ENCODE measurements at regions not wholly inside any gene's neighbourhood (a gene's known extent, or its start where the extent isn't known, plus 50 kb on each side); places are given as distances from the start of the nearest gene placed in this dataset.
"Not testable (repeated sequence)": the region's sequence is repeated elsewhere in the genome, so short reads cannot be mapped to it uniquely, and the experiment has no call there.

DNA sequence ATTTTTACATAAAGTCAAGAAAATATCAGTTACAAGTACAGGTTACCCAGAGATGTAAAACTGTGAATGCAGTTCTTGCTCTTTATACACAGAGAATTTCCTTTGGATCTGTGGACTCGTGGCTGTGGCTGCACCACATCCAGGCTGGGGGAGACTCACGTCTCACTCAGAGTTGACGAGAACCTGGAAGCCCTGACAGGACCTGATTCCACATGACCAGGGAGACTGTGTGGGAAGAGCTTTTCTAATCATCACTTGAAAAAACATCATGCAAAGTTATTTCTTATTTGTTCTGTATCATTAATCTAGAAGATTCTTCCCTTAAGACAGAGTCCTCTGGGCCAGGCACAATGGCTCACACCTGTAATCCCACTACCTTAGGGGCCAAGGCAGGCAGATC lies 1159.0 kb downstream of the RPIA start:
- H3K27me3 Mint-ChIP-seq (ENCODE audit: unreplicated experiment): peaks cover 5% of the 10 kb centered on the region
- H3K9me3 Mint-ChIP-seq (ENCODE audit: unreplicated experiment): peaks cover 6% of the 10 kb centered on the region
- TF ChIP-seq, protein P1, sequence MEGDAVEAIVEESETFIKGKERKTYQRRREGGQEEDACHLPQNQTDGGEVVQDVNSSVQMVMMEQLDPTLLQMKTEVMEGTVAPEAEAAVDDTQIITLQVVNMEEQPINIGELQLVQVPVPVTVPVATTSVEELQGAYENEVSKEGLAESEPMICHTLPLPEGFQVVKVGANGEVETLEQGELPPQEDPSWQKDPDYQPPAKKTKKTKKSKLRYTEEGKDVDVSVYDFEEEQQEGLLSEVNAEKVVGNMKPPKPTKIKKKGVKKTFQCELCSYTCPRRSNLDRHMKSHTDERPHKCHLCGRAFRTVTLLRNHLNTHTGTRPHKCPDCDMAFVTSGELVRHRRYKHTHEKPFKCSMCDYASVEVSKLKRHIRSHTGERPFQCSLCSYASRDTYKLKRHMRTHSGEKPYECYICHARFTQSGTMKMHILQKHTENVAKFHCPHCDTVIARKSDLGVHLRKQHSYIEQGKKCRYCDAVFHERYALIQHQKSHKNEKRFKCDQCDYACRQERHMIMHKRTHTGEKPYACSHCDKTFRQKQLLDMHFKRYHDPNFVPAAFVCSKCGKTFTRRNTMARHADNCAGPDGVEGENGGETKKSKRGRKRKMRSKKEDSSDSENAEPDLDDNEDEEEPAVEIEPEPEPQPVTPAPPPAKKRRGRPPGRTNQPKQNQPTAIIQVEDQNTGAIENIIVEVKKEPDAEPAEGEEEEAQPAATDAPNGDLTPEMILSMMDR (IDR thresholded peaks at IDR 0.05; ENCODE audit: partially characterized antibody, unreplicated experiment): no peak
- H3K4me3 Mint-ChIP-seq (ENCODE audit: unreplicated experiment): no peak overlapping the region
- H3K36me3 Mint-ChIP-seq (ENCODE audit: unreplicated experiment): no peaks in the 10 kb centered on the region
- H3K4me1 Mint-ChIP-seq (ENCODE audit: low read depth, unreplicated experiment): no peaks in the 10 kb centered on the region
- no peak for DNase-seq
- H3K27ac Mint-ChIP-seq (ENCODE audit: unreplicated experiment): no peak overlapping the region

- no peak overlapping the region for H3K27ac Mint-ChIP-seq (ENCODE audit: unreplicated experiment)
- DNase-seq: no peak
- peaks cover 5% of the 10 kb centered on the region for H3K9me3 Mint-ChIP-seq (ENCODE audit: unreplicated experiment)
- TF ChIP-seq, protein P1 (IDR thresholded peaks at IDR 0.05; ENCODE audit: partially characterized antibody, unreplicated experiment): no peak
- H3K4me1 Mint-ChIP-seq (ENCODE audit: low read depth, unreplicated experiment): no peaks in the 10 kb centered on the region
- H3K4me3 Mint-ChIP-seq (ENCODE audit: unreplicated experiment): no peak overlapping the region
- no peaks in the 10 kb centered on the region for H3K36me3 Mint-ChIP-seq (ENCODE audit: unreplicated experiment)
- H3K27me3 Mint-ChIP-seq (ENCODE audit: unreplicated experiment): peaks cover 5% of the 10 kb centered on the region
Measured at GRCh38 chr2:89850881-89851582, 1159.6 kb downstream of the RPIA start.

DNA sequence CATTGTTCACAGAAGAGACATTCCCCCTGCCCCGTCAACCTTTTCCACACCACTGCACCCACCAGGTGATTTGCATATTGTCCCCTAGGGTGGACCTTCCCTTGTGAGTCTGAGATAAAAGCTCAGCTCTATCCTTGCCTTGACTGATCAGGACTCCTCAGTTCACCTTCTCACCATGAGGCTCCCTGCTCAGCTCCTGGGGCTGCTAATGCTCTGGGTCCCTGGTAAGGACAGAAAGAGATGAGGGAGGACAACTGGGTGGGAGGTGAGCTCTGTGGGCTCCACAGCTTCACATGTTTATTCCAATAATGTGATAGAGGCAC lies 1160.1 kb downstream of the RPIA start:
- Mint-ChIP-seq H3K4me1 (ENCODE audit: low read depth, unreplicated experiment) (no peaks in the 10 kb centered on the region), H3K9me3 (ENCODE audit: unreplicated experiment) (peaks cover 5% of the 10 kb centered on the region), H3K27ac (ENCODE audit: unreplicated experiment) (no peak overlapping the region), H3K4me3 (ENCODE audit: unreplicated experiment) (no peak overlapping the region), H3K27me3 (ENCODE audit: unreplicated experiment) (peaks cover 5% of the 10 kb centered on the region), H3K36me3 (ENCODE audit: unreplicated experiment) (no peaks in the 10 kb centered on the region)
- DNase-seq: no peak
- TF ChIP-seq, protein P1 (IDR thresholded peaks at IDR 0.05; ENCODE audit: partially characterized antibody, unreplicated experiment): no peak

GRCh38 chr2:89853427-89853826 lies 1162.0 kb downstream of the RPIA start:
- not testable (repeated sequence) for H3K4me1 Mint-ChIP-seq (ENCODE audit: low read depth, unreplicated experiment); DNase-seq; H3K9me3 Mint-ChIP-seq (ENCODE audit: unreplicated experiment)

DNA sequence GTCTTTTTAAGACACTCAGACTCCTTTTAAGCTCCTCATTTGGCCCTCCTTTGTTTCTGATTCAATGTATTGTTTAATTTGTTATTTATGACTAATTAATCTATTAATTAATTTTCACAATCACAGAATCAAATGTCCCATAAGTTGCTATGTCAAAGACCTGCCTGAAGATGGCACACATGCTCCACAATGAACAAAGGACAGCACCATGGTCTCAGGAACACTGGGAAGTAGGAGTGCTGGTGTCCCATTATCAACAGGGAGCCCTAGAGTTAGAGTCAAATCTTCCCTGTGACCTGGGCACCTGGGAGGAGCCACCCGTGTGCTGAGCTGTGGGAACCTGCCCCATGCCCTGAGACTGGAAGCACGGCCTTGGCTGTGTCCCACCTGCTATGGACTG lies 1164.3 kb downstream of the RPIA start:
- H3K27me3 Mint-ChIP-seq (ENCODE audit: unreplicated experiment); DNase-seq; H3K9me3 Mint-ChIP-seq (ENCODE audit: unreplicated experiment); H3K4me1 Mint-ChIP-seq (ENCODE audit: low read depth, unreplicated experiment); H3K4me3 Mint-ChIP-seq (ENCODE audit: unreplicated experiment); H3K36me3 Mint-ChIP-seq (ENCODE audit: unreplicated experiment); H3K27ac Mint-ChIP-seq (ENCODE audit: unreplicated experiment): not testable (repeated sequence)

More at GRCh38 chr2:89853427-89853826, 1162.0 kb downstream of the RPIA start:
- H3K27me3 Mint-ChIP-seq (ENCODE audit: unreplicated experiment); H3K4me3 Mint-ChIP-seq (ENCODE audit: unreplicated experiment); H3K36me3 Mint-ChIP-seq (ENCODE audit: unreplicated experiment); H3K27ac Mint-ChIP-seq (ENCODE audit: unreplicated experiment): not testable (repeated sequence)

GRCh38 chr2:89856305-89856704 lies 1164.8 kb downstream of the RPIA start:
- not testable (repeated sequence) for H3K4me1 Mint-ChIP-seq (ENCODE audit: low read depth, unreplicated experiment); H3K27me3 Mint-ChIP-seq (ENCODE audit: unreplicated experiment); H3K9me3 Mint-ChIP-seq (ENCODE audit: unreplicated experiment); DNase-seq; H3K27ac Mint-ChIP-seq (ENCODE audit: unreplicated experiment); H3K4me3 Mint-ChIP-seq (ENCODE audit: unreplicated experiment); H3K36me3 Mint-ChIP-seq (ENCODE audit: unreplicated experiment)

GRCh38 chr2:89862164-89862563 lies 1170.7 kb downstream of the RPIA start:
- not testable (repeated sequence) for DNase-seq; H3K4me3 Mint-ChIP-seq (ENCODE audit: unreplicated experiment); H3K9me3 Mint-ChIP-seq (ENCODE audit: unreplicated experiment); H3K36me3 Mint-ChIP-seq (ENCODE audit: unreplicated experiment); H3K27ac Mint-ChIP-seq (ENCODE audit: unreplicated experiment); H3K4me1 Mint-ChIP-seq (ENCODE audit: low read depth, unreplicated experiment); H3K27me3 Mint-ChIP-seq (ENCODE audit: unreplicated experiment)

DNA sequence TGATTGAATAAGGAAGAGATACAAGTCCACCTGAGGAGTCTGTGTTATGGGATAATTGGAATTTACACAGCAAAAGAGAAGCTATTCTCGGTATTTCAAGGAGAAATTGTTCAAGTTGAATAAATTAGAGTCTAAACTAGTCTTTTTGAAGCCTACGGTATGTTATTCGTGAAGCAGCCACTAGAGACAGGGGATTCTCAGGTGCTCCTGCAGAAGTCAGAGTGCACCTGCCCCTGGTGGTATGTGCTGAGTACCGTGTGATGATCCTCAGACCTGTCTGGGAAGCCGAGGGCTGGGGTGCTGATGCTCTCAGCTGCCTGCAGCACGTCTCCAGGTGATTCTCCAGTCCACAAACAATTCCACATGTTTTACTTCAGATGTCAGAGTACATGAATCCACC lies 1171.7 kb downstream of the RPIA start:
- not testable (repeated sequence) for H3K9me3 Mint-ChIP-seq (ENCODE audit: unreplicated experiment); H3K4me3 Mint-ChIP-seq (ENCODE audit: unreplicated experiment); H3K27ac Mint-ChIP-seq (ENCODE audit: unreplicated experiment); H3K36me3 Mint-ChIP-seq (ENCODE audit: unreplicated experiment); H3K27me3 Mint-ChIP-seq (ENCODE audit: unreplicated experiment); DNase-seq; H3K4me1 Mint-ChIP-seq (ENCODE audit: low read depth, unreplicated experiment)

DNA sequence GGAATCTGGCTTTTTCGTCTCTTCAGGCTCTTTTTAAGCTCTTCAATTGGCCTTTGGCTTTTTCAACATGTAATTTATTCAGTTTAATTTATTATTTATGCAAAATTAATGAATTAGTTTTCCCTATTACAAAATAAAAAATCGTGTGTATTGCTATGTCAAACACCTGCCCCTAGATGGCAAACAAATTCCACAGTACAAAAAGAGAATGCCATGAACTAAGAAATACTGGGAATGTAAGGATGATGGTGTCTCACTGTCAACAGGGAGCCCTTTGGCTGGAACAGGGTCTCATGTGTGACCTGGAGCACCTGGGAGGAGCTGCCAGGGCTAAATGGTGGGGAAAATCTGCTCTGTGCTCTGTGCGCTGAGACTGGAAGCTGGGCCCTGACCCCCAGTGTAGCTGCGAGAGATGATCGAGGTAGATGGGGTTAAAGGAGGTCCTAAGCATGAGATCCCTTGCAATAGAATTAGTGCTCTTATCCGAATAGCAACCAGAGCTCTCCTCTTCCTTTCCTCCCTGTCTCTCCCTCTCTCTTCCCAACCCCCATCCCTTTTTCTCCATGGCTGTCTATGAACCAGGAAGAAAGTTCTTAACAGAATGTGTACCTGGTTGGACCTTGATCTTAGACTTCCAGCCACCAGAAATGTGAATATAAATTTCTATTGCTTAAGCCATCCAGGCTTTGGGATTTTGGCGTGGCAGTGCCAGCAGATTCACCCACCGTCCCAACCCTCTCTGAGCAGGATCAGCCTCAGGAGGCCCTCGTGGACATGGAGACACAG lies 1183.5 kb downstream of the RPIA start:
- not testable (repeated sequence) for H3K4me1 Mint-ChIP-seq (ENCODE audit: low read depth, unreplicated experiment); H3K27ac Mint-ChIP-seq (ENCODE audit: unreplicated experiment); H3K27me3 Mint-ChIP-seq (ENCODE audit: unreplicated experiment); H3K4me3 Mint-ChIP-seq (ENCODE audit: unreplicated experiment); H3K36me3 Mint-ChIP-seq (ENCODE audit: unreplicated experiment); DNase-seq; H3K9me3 Mint-ChIP-seq (ENCODE audit: unreplicated experiment)
